Esophagus squamous epithelium (tissue), 4 donors: ENCODE measurements at regions not wholly inside any gene's neighbourhood (a gene's known extent, or its start where the extent isn't known, plus 50 kb on each side); places are given as distances from the start of the nearest gene placed in this dataset.

Source experiments
- POLR2A ChIP-seq, 4 donors: fragments of 450-650 bp; IDR thresholded peaks; one replicate each; pipeline ENCODE4 v1.6.1; 2017; ENCODE audit warnings: antibody characterized with exemption in 4 of 4, mild to moderate bottlenecking in 4 of 4, moderate library complexity in 3 of 4
- TF ChIP-seq, protein P1 (sequence below), 6 experiments: fragments of 450-650 bp in 4 of 6; fragments of 200-600 bp in 2 of 6; sonication (generic) in 2 of 6; IDR thresholded peaks; one replicate each; pipeline ENCODE4 v1.5.1; 2016 to 2019; ENCODE audit warnings: antibody characterized with exemption in 6 of 6, mild to moderate bottlenecking in 4 of 6, moderate library complexity in 4 of 6

DNA sequence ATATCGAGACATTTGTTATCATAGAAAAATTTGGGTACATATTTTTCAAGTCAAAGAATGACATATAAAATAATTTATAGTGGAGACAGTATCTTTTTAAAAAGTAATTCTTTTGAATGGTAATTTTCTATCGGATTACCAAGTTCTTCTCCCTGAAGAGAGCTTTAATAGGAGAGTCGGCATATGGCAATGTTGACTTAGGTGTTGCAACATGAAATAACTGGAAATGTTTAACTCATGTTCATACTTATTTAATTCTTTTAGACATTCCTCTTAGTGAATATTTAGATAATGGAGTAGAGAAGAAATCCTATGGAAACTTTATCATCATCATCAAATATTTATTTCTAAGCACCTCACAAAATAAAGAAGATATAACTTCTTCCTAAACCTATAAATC is 118.2 kb upstream of the CTNND2 start:
- TF ChIP-seq, protein P1, sequence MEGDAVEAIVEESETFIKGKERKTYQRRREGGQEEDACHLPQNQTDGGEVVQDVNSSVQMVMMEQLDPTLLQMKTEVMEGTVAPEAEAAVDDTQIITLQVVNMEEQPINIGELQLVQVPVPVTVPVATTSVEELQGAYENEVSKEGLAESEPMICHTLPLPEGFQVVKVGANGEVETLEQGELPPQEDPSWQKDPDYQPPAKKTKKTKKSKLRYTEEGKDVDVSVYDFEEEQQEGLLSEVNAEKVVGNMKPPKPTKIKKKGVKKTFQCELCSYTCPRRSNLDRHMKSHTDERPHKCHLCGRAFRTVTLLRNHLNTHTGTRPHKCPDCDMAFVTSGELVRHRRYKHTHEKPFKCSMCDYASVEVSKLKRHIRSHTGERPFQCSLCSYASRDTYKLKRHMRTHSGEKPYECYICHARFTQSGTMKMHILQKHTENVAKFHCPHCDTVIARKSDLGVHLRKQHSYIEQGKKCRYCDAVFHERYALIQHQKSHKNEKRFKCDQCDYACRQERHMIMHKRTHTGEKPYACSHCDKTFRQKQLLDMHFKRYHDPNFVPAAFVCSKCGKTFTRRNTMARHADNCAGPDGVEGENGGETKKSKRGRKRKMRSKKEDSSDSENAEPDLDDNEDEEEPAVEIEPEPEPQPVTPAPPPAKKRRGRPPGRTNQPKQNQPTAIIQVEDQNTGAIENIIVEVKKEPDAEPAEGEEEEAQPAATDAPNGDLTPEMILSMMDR (IDR thresholded peaks at IDR 0.05), result no peak
- no peak for TF ChIP-seq POLR2A (IDR thresholded peaks at IDR 0.05)
